ENCODE measurements at regions not wholly inside any gene's neighbourhood (a gene's known extent, or its start where the extent isn't known, plus 50 kb on each side); places are given as distances from the start of the nearest gene placed in this dataset.
"Not testable (repeated sequence)": the region's sequence is repeated elsewhere in the genome, so short reads cannot be mapped to it uniquely, and the experiment has no call there.

- no peak for DNase-seq
Observed at GRCh38 chr10:8639486-8640185, 585.1 kb downstream of the GATA3 start.

- DNase-seq, result no peak
Observed at GRCh38 chr10:8640301-8640700, 585.8 kb downstream of the GATA3 start.

GRCh38 chr10:8640878-8641277 lies 586.4 kb downstream of the GATA3 start:
- no peak for DNase-seq

DNA sequence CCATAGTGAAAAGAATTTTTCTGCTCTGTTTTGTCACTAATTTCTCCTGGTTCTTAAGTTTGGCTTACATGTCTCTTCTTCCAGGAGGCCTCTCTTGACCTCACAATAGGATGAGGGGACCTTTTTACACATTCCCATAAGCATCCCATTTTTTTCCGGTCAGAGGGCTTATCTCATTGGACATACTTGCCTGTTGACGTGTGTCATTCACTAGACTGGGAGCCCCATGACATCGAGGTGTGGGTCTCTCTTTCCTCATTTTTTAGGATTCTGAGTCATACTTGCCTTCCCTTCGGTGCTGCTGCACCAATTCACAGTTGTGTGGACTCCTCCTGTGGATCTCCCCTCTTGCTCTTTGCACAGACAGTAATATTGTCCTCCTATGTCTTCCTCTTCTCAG lies 601.8 kb downstream of the GATA3 start:
- no peak for DNase-seq

- no peak for DNase-seq
Observed at GRCh38 chr10:8659982-8660381, 605.5 kb downstream of the GATA3 start.

GRCh38 chr10:8661886-8662285 lies 607.4 kb downstream of the GATA3 start:
- DNase-seq, result no peak

- no peak for DNase-seq
Observed at GRCh38 chr10:8663131-8663530, 608.6 kb downstream of the GATA3 start.

DNA sequence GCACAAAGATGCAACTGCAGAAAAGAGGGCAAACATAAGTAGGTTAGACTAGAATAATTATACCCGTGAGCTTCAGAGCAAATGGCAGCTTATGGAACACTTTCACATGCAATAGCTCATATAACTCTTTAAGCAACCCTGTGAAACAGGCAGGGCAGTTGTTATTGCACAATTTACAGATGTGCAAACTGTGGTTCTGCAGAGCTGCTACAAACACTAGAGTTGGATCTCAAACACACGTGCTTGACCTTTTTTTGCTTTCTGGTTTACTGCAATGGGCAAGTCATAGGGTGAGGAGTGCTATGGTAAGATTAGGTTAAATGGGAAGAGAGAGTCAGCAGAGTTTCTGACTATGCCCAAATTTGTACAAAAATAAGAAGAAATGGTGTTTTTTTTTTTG lies 610.8 kb downstream of the GATA3 start:
- DNase-seq, result no peak

- DNase-seq, result no peak
Observed at GRCh38 chr10:8670461-8670860, 616.0 kb downstream of the GATA3 start.

- DNase-seq, result no peak
Observed at GRCh38 chr10:8674230-8674629, 619.7 kb downstream of the GATA3 start.

- no peak for DNase-seq
Observed at GRCh38 chr10:8677642-8678041, 623.2 kb downstream of the GATA3 start.

- DNase-seq, result not testable (repeated sequence)
Observed at GRCh38 chr10:8684916-8685315, 630.4 kb downstream of the GATA3 start.

DNA sequence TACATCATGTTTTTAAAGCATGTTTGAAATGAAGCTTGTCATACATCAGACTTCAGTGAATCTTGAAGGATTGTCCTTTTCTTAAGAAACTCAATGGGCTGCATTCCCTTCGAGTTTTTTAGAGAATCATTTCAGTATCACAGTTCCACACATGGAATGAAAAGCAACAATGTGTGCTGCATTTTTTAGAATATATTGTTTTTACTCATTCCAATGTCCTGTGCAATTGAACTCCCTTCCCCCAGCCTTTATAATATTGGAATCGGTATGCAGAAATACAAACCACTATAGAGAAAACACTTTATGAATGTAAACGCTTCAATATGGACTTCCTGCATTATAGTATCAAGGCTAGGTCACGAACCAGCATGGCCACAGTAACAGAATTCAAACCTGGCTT lies 634.4 kb downstream of the GATA3 start:
- DNase-seq, result no peak

- no peak for DNase-seq
Observed at GRCh38 chr10:8691498-8692017, 637.1 kb downstream of the GATA3 start.

- DNase-seq, result not testable (repeated sequence)
Observed at GRCh38 chr10:8693635-8694034, 639.1 kb downstream of the GATA3 start.

GRCh38 chr10:8696746-8697145 lies 642.3 kb downstream of the GATA3 start:
- DNase-seq, result no peak

DNA sequence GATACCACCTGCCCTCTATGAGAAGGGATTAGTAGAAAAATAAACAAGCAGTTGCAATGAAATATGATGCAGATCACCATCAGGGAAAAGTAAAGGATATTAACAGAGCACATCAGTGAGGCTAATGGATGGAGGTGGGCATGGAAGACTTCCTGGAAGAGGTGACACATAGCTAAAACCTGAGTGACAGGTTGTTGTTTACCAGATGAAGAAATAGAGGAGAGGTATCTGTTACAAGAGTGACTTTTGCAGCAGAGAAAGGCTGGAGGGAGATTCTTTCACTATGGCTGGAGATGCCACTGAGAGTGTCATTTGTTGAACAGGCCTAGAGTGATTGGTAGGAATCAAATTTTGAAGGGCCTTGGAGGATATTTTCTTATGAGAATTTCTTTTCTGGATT lies 646.2 kb downstream of the GATA3 start:
- DNase-seq, result no peak

GRCh38 chr10:8702181-8702580 lies 647.7 kb downstream of the GATA3 start:
- no peak for DNase-seq

DNA sequence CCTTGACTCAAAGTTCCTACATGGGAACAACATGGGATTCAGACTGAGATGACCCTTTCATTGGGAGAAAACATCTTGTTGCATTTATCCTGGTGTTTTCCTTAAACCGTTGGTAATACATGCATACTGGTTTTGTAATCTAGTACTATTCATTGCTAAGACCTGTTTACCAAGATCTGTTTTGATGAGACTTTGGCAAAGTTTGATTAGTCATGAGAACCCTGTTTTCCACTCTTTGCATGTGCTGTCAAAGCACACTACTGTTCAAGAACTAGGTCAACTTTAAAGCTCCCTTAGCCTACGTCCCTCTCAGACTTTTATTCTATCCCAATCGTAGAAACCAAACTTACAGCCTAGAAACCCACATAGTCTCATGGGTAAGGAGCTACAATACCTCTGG lies 650.9 kb downstream of the GATA3 start:
- no peak for DNase-seq

- DNase-seq, result no peak
Observed at GRCh38 chr10:8712656-8713055, 658.2 kb downstream of the GATA3 start.

DNA sequence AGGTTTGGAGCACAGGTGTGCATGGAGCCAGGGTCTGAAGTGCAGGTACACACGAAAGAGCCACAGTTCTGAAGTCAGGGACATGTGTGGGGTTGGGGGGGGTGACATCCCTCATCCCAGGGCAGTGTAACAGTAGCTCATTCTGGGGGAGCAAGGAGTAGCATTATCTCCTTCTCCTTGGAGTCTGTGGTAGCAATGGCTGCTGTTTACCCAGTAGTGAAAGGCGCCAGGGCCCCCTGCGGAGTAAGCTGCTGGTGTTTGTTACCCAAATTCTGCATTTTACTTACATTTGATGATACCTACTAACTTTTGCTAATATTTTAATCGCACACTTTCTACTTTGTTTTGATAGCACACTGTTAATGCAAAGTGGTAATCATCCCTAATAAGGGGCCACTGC lies 665.5 kb downstream of the GATA3 start:
- DNase-seq, result no peak

GRCh38 chr10:8721650-8722049 lies 667.2 kb downstream of the GATA3 start:
- no peak for DNase-seq

- DNase-seq, result no peak
Observed at GRCh38 chr10:8722835-8723234, 668.3 kb downstream of the GATA3 start.

GRCh38 chr10:8725343-8725742 lies 670.9 kb downstream of the GATA3 start:
- DNase-seq, result no peak

- DNase-seq, result no peak
Observed at GRCh38 chr10:8726084-8726778, 671.7 kb downstream of the GATA3 start.
